ENCODE measurements at regions not wholly inside any gene's neighbourhood (a gene's known extent, or its start where the extent isn't known, plus 50 kb on each side); places are given as distances from the start of the nearest gene placed in this dataset.

- no peak overlapping the region for H3K23ac ChIP-seq (ENCODE audit: insufficient read length, low read depth, low read length)
- H4K5ac ChIP-seq (ENCODE audit: insufficient read length, low read depth, low read length), result no peak overlapping the region
- Mint-ChIP-seq H3K4me1 (peaks cover 56 to 63% of the 10 kb centered on the region in 2 experiments), H3K27ac (no peak overlapping the region), H3K27me3 (ENCODE audit: low read depth) (peaks cover 63% of the 10 kb centered on the region), H3K36me3 (ENCODE audit: insufficient read depth in 1 of 3, low read depth in 3 of 3) (no peaks in the 10 kb centered on the region), H3K9me3 (peaks cover 0 to 7% of the 10 kb centered on the region in 2 experiments; a peak in 2 of 5 replicates), H3K4me3 (no peak overlapping the region)
- H3T11ph ChIP-seq (ENCODE audit: low read length), result no peak overlapping the region
- no peak overlapping the region for H2BK12ac ChIP-seq (ENCODE audit: insufficient read length, low read depth, low read length)
- H3K9ac ChIP-seq (ENCODE audit: extremely low read depth, insufficient read length, low read length), result no peak overlapping the region
- TF ChIP-seq, protein P1, sequence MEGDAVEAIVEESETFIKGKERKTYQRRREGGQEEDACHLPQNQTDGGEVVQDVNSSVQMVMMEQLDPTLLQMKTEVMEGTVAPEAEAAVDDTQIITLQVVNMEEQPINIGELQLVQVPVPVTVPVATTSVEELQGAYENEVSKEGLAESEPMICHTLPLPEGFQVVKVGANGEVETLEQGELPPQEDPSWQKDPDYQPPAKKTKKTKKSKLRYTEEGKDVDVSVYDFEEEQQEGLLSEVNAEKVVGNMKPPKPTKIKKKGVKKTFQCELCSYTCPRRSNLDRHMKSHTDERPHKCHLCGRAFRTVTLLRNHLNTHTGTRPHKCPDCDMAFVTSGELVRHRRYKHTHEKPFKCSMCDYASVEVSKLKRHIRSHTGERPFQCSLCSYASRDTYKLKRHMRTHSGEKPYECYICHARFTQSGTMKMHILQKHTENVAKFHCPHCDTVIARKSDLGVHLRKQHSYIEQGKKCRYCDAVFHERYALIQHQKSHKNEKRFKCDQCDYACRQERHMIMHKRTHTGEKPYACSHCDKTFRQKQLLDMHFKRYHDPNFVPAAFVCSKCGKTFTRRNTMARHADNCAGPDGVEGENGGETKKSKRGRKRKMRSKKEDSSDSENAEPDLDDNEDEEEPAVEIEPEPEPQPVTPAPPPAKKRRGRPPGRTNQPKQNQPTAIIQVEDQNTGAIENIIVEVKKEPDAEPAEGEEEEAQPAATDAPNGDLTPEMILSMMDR (conservative IDR thresholded peaks at IDR 0.05), result no peak
- H3K9me3 ChIP-seq (ENCODE audit: control insufficient read depth, low read depth, low read length), result no peaks in the 10 kb centered on the region
- no peak overlapping the region for H3K27ac ChIP-seq (ENCODE audit: insufficient read length, low read depth, low read length)
- no peak overlapping the region for H2BK5ac ChIP-seq (ENCODE audit: insufficient read length, low read length)
- no peak overlapping the region for H3K56ac ChIP-seq (ENCODE audit: insufficient read length, low read depth, low read length)
- H3K79me2 ChIP-seq (ENCODE audit: insufficient read depth, low read length), result no peaks in the 10 kb centered on the region
- H2BK15ac ChIP-seq (ENCODE audit: low read depth, low read length), result no peak overlapping the region
- H3K27me3 ChIP-seq (ENCODE audit: insufficient read depth, low read length), result peaks cover 12% of the 10 kb centered on the region; the same call in 1 of the 2 replicates
- no peak overlapping the region for H2BK20ac ChIP-seq (ENCODE audit: low read depth, low read length, poor library complexity, severe bottlenecking)
- peaks cover 2% of the 10 kb centered on the region for H3K23me2 ChIP-seq (ENCODE audit: insufficient read length, low read depth, low read length, poor library complexity, severe bottlenecking)
- no peak overlapping the region for H2AFZ ChIP-seq (ENCODE audit: low read length)
- no peaks in the 10 kb centered on the region for H3K79me1 ChIP-seq (ENCODE audit: insufficient read depth, low read depth, low read length, poor library complexity, severe bottlenecking)
- H3K14ac ChIP-seq (ENCODE audit: insufficient read depth, low read length), result no peak overlapping the region
- WGBS (ENCODE audit: extremely low coverage, insufficient read length, low lambda C conversion rate), result no CpG with 5 or more reads among the region's 5 CpGs
- no peak overlapping the region for H2BK120ac ChIP-seq (ENCODE audit: low read depth, low read length, poor library complexity, severe bottlenecking)
- H4K8ac ChIP-seq (replicated peaks; ENCODE audit: insufficient read length, low read depth, low read length), result no peak overlapping the region
- no peak for DNase-seq
- H3K18ac ChIP-seq (ENCODE audit: insufficient read length, low read depth, low read length), result no peak overlapping the region
- no peak overlapping the region for H4K91ac ChIP-seq (ENCODE audit: insufficient read length, low read depth, low read length)
- no peaks in the 10 kb centered on the region for H4K20me1 ChIP-seq (ENCODE audit: control insufficient read depth, insufficient read depth, insufficient read length)
- no peak overlapping the region for H3K4ac ChIP-seq (ENCODE audit: low read depth, low read length)
- no peaks in the 10 kb centered on the region; the same call in 1 of the 2 replicates for H3K4me1 ChIP-seq (ENCODE audit: insufficient read depth, low read length)
- H2AK5ac ChIP-seq (ENCODE audit: insufficient read length, low read length), result no peak overlapping the region
- no peak overlapping the region for H3K4me2 ChIP-seq (ENCODE audit: insufficient read depth, insufficient read length, low read length)
Measured at GRCh38 chr2:234429265-234429664, 67.6 kb downstream of the ARL4C start.

All from H9 (cell line).